ENCODE measurements at regions not wholly inside any gene's neighbourhood (a gene's known extent, or its start where the extent isn't known, plus 50 kb on each side); places are given as distances from the start of the nearest gene placed in this dataset.

GRCh38 chr13:72457151-72457550, 270.3 kb downstream of the MZT1 start:
- Mint-ChIP-seq H3K36me3 (ENCODE audit: low read depth) (no peaks in the 10 kb centered on the region), H3K27me3 (no peaks in the 10 kb centered on the region), H3K9me3 (no peaks in the 10 kb centered on the region), H3K4me3 (no peak overlapping the region), H3K27ac (no peak overlapping the region), H3K4me1 (ENCODE audit: low read depth) (no peaks in the 10 kb centered on the region)
- Histone ChIP-seq H3K27me3 (ENCODE audit: control insufficient read depth in 1 of 2, insufficient read depth in 2 of 2, low read length in 2 of 2) (no peaks in the 10 kb centered on the region), H3K36me3 (ENCODE audit: insufficient read depth, low read length) (no peaks in the 10 kb centered on the region), H3K27ac (ENCODE audit: low read depth in 1 of 2, low read length in 2 of 2) (no peak overlapping the region), H3K4me3 (ENCODE audit: low read length) (no peak overlapping the region), H3K4me1 (ENCODE audit: insufficient read depth, low read length) (no peaks in the 10 kb centered on the region), H3K9me3 (ENCODE audit: control insufficient read depth in 1 of 2, insufficient read depth in 1 of 2, low read length in 2 of 2) (no peaks in the 10 kb centered on the region)
- intact Hi-C loops (cut with DNase I, micrococcal nuclease) = no loop called here
- no peak for ATAC-seq (ENCODE audit: poor library complexity)
- POLR2A ChIA-PET = no interaction called here
- TF ChIP-seq CTCF (IDR thresholded peaks at IDR 0.05) = no peak
- DNase-seq = no peak
- CTCF ChIA-PET = interaction anchor here (1.2 kb wide), 1 partner anchor 14 kb away, joined by 3 read pairs; no protein-coding TSS in a partner anchor

GRCh38 chr13:72456486-72456885, 270.9 kb downstream of the MZT1 start:
- H3K27me3 Mint-ChIP-seq = no peaks in the 10 kb centered on the region
- Histone ChIP-seq H3K36me3 (ENCODE audit: insufficient read depth, low read length) (no peaks in the 10 kb centered on the region), H3K4me1 (ENCODE audit: insufficient read depth, low read length) (no peaks in the 10 kb centered on the region), H3K27ac (ENCODE audit: low read depth in 1 of 2, low read length in 2 of 2) (no peak overlapping the region), H3K4me3 (ENCODE audit: low read length) (no peak overlapping the region), H3K9me3 (ENCODE audit: control insufficient read depth in 1 of 2, insufficient read depth in 1 of 2, low read length in 2 of 2) (no peaks in the 10 kb centered on the region), H3K27me3 (ENCODE audit: control insufficient read depth in 1 of 2, insufficient read depth in 2 of 2, low read length in 2 of 2) (no peaks in the 10 kb centered on the region)
- H3K9me3 Mint-ChIP-seq = no peaks in the 10 kb centered on the region
- TF ChIP-seq CTCF (IDR thresholded peaks at IDR 0.05) = no peak
- no peaks in the 10 kb centered on the region for H3K4me1 Mint-ChIP-seq (ENCODE audit: low read depth)
- no peaks in the 10 kb centered on the region for H3K36me3 Mint-ChIP-seq (ENCODE audit: low read depth)
- POLR2A ChIA-PET = no interaction called here
- no peak overlapping the region for H3K4me3 Mint-ChIP-seq
- intact Hi-C loops (cut with DNase I, micrococcal nuclease) = no loop called here
- DNase-seq (no peak), ATAC-seq (ENCODE audit: poor library complexity) (no peak)
- CTCF ChIA-PET = no interaction called here
- H3K27ac Mint-ChIP-seq = no peak overlapping the region

DNA sequence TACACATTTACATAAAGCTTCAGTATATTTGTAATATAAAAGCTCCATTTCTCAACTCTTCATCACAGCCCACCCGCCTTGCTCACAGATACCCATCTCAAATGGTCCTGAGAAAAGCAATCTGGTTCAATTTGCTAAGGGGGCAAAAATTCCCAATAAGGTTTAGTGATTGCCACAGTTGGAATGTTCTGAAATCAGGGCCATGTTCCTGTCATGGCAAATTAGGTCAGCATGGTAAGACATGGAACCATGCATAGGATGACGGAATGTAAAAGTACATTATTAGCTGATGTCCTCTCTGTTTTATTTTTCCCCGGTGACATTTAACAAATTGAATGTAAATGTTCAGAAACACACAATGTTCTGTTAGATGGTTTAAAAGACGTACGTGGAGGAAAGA, 274.3 kb downstream of the MZT1 start:
- no peak overlapping the region for H3K27ac Mint-ChIP-seq
- ATAC-seq (ENCODE audit: poor library complexity) = no peak
- H3K4me1 ChIP-seq (ENCODE audit: insufficient read depth, low read length) = no peaks in the 10 kb centered on the region
- DNase-seq = no peak
- H3K4me3 Mint-ChIP-seq = no peak overlapping the region
- H3K27me3 ChIP-seq (ENCODE audit: control insufficient read depth in 1 of 2, insufficient read depth in 2 of 2, low read length in 2 of 2) = no peaks in the 10 kb centered on the region
- no peak overlapping the region for H3K27ac ChIP-seq (ENCODE audit: low read depth in 1 of 2, low read length in 2 of 2)
- CTCF ChIA-PET = no interaction called here
- no peak for TF ChIP-seq CTCF (IDR thresholded peaks at IDR 0.05)
- H3K9me3 Mint-ChIP-seq = peaks cover 6% of the 10 kb centered on the region
- peaks cover 0 to 3% of the 10 kb centered on the region in 2 experiments for H3K9me3 ChIP-seq (ENCODE audit: control insufficient read depth in 1 of 2, insufficient read depth in 1 of 2, low read length in 2 of 2)
- H3K4me1 Mint-ChIP-seq (ENCODE audit: low read depth) = no peaks in the 10 kb centered on the region
- intact Hi-C loops (cut with DNase I, micrococcal nuclease) = no loop called here
- no peak overlapping the region for H3K4me3 ChIP-seq (ENCODE audit: low read length)
- H3K36me3 Mint-ChIP-seq (ENCODE audit: low read depth) = no peaks in the 10 kb centered on the region
- POLR2A ChIA-PET = no interaction called here
- H3K27me3 Mint-ChIP-seq = no peaks in the 10 kb centered on the region
- H3K36me3 ChIP-seq (ENCODE audit: insufficient read depth, low read length) = no peaks in the 10 kb centered on the region
